Heart right ventricle (tissue), 16 donors: ENCODE measurements at regions not wholly inside any gene's neighbourhood (a gene's known extent, or its start where the extent isn't known, plus 50 kb on each side); places are given as distances from the start of the nearest gene placed in this dataset.

Experiments
- ATAC-seq, 8 donors: fragments of 200-7000 bp; cut with Tn5 transposase; one replicate each; pipeline ENCODE4 v1.9.1; 2020; ENCODE audit warnings: mild to moderate bottlenecking in 8 of 8, moderate library complexity in 8 of 8, moderate number of reproducible peaks in 1 of 8
- DNase-seq, 2 donors: peaks; one replicate each; pipeline ENCODE4 v3.0.0-alpha.2; 2020
- H3K27ac ChIP-seq, 10 donors: fragments of 200-600 bp; sonication (generic) in 2 of 10; one replicate each; pipeline versions ENCODE4 v1.5.0 to v1.8.0; 2020 to 2022; ENCODE audit warnings: mild to moderate bottlenecking in 3 of 10
- H3K27me3 ChIP-seq, 7 donors: fragments of 200-600 bp; one replicate each; pipeline ENCODE4 v1.8.0; 2021 to 2022; ENCODE audit warnings: mild to moderate bottlenecking in 2 of 7
- H3K36me3 ChIP-seq, 9 donors: fragments of 200-600 bp; sonication (generic) in 1 of 9; one replicate each; pipeline versions ENCODE4 v1.5.0 to v1.8.0; 2020 to 2022; ENCODE audit warnings: mild to moderate bottlenecking in 2 of 9
- H3K4me1 ChIP-seq, 9 donors: fragments of 200-600 bp; sonication (generic) in 1 of 9; one replicate each; pipeline versions ENCODE4 v1.5.0 to v1.8.0; 2020 to 2022; ENCODE audit warnings: mild to moderate bottlenecking in 4 of 9
- H3K4me3 ChIP-seq, 10 donors: fragments of 200-600 bp; sonication (generic) in 2 of 10; one replicate each; pipeline versions ENCODE4 v1.5.0 to v1.8.0; 2020 to 2022; ENCODE audit warnings: mild to moderate bottlenecking in 7 of 10, moderate library complexity in 2 of 10
- H3K9me3 ChIP-seq, 11 donors: fragments of 200-600 bp in 10 of 11; sonication (generic) in 2 of 11; one replicate each; pipeline versions ENCODE4 v1.5.0 to v1.8.0; 2013 to 2022; ENCODE audit warnings: mild to moderate bottlenecking in 2 of 11, control low read depth in 1 of 11, moderate library complexity in 1 of 11
- CTCF ChIP-seq, 9 donors: fragments of 200-600 bp; sonication (generic) in 2 of 9; IDR thresholded peaks; one replicate each; pipeline versions ENCODE4 v1.5.0 to v1.8.0; 2021 to 2022; ENCODE audit warnings: antibody characterized with exemption in 9 of 9, mild to moderate bottlenecking in 5 of 9, moderate library complexity in 1 of 9
- WGBS, 2 donors: extraction: QIAGEN DNeasy Blood & Tissue Kit; methylation state at CpG; one replicate each; pipeline ENCODE4 v1.1.7; 2013; ENCODE audit warnings: inconsistent platforms in 1 of 2; 5-methylcytosine and 5-hydroxymethylcytosine counted together
- intact Hi-C, 10 donors: fragments of 100-400 bp; cut with DNase I; formaldehyde crosslinking; loops; one replicate each; pipeline versions ENCODE4 v1.11.1 to v1.14.2; 2022
- donor health status: Arrhythmogenic right ventricular cardiomyopathy.
- donor health status: ischemic (EF 13 %, LVEDD 7.1; RV severe dilation, severe dysfunction).
- donor health status: healthy with polysubstance abuse.
- donor health status: DM: no; HTN: yes; CAD: no.
- donor health status: DM: no; HTN: no; CAD: no.
- donor health status: ischemic (EF 25% LVEDD 6.9; RV normal size, moderate dysfunction).
- donor health status: ischemic (EF 25% LVEDD 5.7; RV mildly dilated, moderate dysfunction).
- donor health status: healthy.
- donor health status: DM: yes; HTN: yes; CAD: no.
- donor health status: Ischemic cardiomyopathy.
- donor health status: ischemic (EF 35%, LVEDD 5.7; RV mildly dilated, moderate dysfunction).
- donor health status: nonischemic (EF 11% LVEDD 7.7; RV severe dilation, severe dysfunction).
- donor health status: DM: yes; HTN: yes; CAD: no.
- donor health status: PGD.
- donor health status: ischemic (EF 29% LVEDD 5.4; RV normal size, mild dysfunction).
- donor health status: nonischemic (EF 23%, LVEDD 6.1; RV moderate dilation, normal function).

- Histone ChIP-seq H3K9me3 (no peaks in the 10 kb centered on the region), H3K4me1 (peaks cover 0 to 10% (median 3%) of the 10 kb centered on the region in 9 donors), H3K27me3 (peaks cover 0 to 36% (median 6%) of the 10 kb centered on the region in 7 donors), H3K36me3 (no peaks in the 10 kb centered on the region), H3K4me3 (no peak overlapping the region), H3K27ac (no peak overlapping the region)
- intact Hi-C loops, result loop anchor here in 1 of 10 donors (10.0 kb wide), 1 partner anchor 169 kb away; no protein-coding TSS in a partner anchor
- ATAC-seq (peak in 1 of 8 donors; percentile 10), DNase-seq (no peak)
- TF ChIP-seq CTCF (IDR thresholded peaks at IDR 0.05), result no peak
- 51 to 55% methylated on average over 28 of the region's 28 CpGs for WGBS, 2 donors
Measured at GRCh38 chr6:125533710-125534397, 215.6 kb upstream of the HEY2 start.

GRCh38 chr6:125534430-125535263 lies 214.8 kb upstream of the HEY2 start:
- Histone ChIP-seq H3K27me3 (peaks cover 0 to 36% (median 5%) of the 10 kb centered on the region in 7 donors), H3K9me3 (no peaks in the 10 kb centered on the region), H3K36me3 (no peaks in the 10 kb centered on the region), H3K4me1 (peaks cover 0 to 10% (median 0%) of the 10 kb centered on the region in 9 donors), H3K4me3 (no peak overlapping the region), H3K27ac (no peak overlapping the region)
- intact Hi-C loops, result loop anchor here in 1 of 10 donors (10.0 kb wide), 1 partner anchor 170 kb away; no protein-coding TSS in a partner anchor
- DNase-seq (no peak), ATAC-seq (peak in 1 of 8 donors; percentile 63)
- no peak for TF ChIP-seq CTCF (IDR thresholded peaks at IDR 0.05)
- 39 to 40% methylated on average over 17 of the region's 17 CpGs for WGBS, 2 donors

DNA sequence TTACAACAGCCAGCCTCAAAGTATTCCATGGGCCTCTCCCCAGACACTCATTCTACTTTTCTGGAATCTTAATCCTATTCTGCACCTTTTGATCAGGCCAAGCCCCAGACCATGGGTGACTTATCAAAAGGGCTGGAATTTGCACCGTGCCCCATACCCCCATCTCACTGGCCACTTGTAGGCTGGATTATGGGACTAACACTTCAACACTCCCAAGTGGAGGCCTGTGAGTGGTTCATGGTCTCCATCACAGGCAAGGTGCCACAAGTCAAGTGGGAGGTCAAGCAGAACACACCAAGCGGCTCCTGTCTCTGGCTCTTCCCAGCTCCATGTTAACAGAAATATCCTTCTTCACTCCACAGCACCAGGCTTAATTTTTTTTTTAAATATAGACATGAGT lies 212.3 kb upstream of the HEY2 start:
- peak; percentile 46 to 75 (median 62) for ATAC-seq
- H3K36me3 ChIP-seq, result no peaks in the 10 kb centered on the region
- WGBS, 2 donors, result 44 to 66% methylated on average over 2 of the region's 2 CpGs

More for the DNA sequence above, 212.3 kb upstream of the HEY2 start:
- Histone ChIP-seq H3K9me3 (no peaks in the 10 kb centered on the region), H3K27ac (no peak overlapping the region), H3K4me3 (no peak overlapping the region), H3K4me1 (peaks cover 0 to 10% (median 0%) of the 10 kb centered on the region in 9 donors), H3K27me3 (peaks cover 0 to 29% (median 5%) of the 10 kb centered on the region in 7 donors)
- DNase-seq, result peak in 1 of 2 donors; percentile 24
- intact Hi-C loops, result loop anchor here in 1 of 10 donors (10.0 kb wide), 1 partner anchor 172 kb away; no protein-coding TSS in a partner anchor
- no peak for TF ChIP-seq CTCF (IDR thresholded peaks at IDR 0.05)
